Activated CD4-positive, alpha-beta T cell treated with anti-CD3 and anti-CD28 coated beads for 48 hours (primary cell): ENCODE measurements at regions not wholly inside any gene's neighbourhood (a gene's known extent, or its start where the extent isn't known, plus 50 kb on each side); places are given as distances from the start of the nearest gene placed in this dataset.
"Not testable (repeated sequence)": the region's sequence is repeated elsewhere in the genome, so short reads cannot be mapped to it uniquely, and the experiment has no call there.

Source experiments
- DNase-seq: peaks from one replicate; pipeline ENCODE4 v3.0.0-alpha.2; 2020

GRCh38 chr7:153393666-153394065, 634.1 kb downstream of the ACTR3B start:
- no peak for DNase-seq

DNA sequence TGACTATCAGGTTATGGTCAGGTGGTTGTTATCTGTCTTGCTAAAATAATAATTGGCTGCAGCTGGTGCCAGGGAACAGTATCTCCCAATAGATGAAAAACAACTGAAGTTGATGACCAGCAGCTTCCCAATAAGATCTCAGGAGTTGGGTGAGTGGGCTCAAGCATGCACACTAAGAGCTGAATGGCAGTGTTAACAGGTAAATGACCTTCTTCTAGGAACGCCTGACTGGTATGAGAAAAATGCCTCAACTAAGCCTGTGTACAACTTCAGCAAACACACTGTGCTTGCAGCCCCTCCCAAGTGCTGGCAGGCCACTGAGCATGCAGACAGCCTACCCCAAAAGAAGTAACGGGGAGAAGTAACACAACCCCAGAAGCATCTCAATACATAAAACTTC, 636.9 kb downstream of the ACTR3B start:
- DNase-seq = no peak

DNA sequence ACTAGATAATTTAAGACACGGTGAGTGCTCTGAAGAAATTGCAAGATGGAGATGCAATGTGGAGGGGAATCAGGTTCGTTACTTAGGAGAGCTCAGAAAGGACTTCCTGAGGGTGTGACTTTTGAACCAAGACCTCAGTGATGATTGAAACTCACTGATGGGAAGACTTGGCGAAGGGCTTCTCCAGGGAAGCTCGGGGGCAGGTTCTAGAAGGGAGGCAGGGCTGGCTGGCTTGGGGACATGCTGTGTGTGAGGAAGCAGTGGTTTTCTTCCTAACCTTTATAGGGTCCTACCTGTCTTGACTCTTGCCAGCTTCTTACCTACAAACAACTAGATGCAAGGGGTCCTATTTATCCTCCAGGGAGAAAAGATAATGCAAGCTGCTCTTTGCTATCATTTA, 637.9 kb downstream of the ACTR3B start:
- DNase-seq = no peak

DNA sequence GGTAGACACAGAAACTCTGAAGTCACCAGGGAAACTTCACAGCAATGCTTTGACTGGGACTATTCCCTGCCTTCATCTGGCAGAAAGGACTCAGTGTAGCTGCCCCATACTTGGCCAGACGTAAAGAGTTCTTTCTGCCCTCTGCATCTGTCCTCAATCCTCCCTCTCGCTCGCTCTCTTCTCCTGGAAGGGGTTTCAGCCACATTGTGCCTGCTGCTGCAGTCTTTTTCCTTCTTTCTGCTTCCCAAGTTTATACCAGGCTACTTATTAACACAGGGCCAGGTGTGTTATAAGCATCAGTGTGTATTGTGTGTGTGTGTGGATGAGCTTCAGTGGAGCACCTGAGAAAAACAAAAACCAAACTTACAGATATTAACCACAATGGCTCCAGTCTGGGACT, 638.4 kb downstream of the ACTR3B start:
- no peak for DNase-seq

DNA sequence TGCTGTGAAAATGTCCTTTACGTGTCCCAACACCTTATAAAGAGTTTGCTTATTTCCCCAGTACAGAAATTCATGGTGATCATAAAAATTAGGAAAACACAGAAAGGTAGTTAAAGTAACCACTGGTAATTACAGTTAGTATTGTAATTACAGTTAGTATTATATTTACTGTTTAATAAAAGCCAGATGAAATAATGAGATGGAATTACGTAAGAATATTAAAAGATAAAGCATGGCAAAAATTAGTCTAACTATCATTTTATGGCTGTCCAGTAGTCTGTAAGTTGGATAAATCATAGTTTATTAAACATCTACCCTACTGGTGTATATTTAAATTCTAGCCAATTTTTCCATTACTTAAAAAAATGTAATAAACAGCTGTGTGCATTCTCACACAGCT, 638.8 kb downstream of the ACTR3B start:
- DNase-seq = no peak

DNA sequence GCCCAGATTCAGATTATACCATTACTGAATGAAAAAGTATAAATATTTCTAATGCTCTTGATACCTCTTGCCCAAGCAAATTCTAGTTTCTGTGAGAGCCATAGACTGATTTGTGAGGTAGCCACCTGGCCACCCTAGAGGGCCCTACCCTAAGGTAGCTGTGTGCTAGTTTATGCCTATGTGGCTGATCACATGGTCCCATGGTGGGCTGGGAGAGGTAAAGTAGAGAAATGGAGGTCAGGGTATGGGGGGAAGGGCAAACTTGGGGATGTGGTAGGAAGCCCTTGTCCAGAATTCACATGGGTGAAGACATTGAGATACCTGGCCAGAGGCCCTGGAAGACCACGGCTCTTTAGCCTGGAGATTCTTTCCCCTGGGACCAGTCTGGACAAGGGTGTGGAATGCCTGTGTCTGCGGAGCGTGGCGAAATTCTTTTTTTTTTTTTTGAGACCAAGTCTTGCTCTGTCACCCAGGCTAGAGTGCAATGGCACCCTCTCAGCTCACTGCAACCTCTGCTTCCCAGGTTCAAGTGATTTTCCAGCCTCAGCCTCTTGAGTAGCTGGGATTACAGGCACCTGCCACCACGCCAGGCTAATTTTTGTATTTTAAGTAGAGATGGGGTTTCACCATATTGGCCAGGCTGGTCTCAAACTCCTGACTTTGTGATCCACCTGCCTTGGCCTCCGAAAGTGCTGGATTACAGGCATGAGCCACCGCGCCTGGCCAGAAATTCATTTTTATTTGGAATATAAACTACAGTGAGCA, 639.4 kb downstream of the ACTR3B start:
- DNase-seq = no peak

- no peak for DNase-seq
Observed at GRCh38 chr7:153399554-153399940, 640.0 kb downstream of the ACTR3B start.

DNA sequence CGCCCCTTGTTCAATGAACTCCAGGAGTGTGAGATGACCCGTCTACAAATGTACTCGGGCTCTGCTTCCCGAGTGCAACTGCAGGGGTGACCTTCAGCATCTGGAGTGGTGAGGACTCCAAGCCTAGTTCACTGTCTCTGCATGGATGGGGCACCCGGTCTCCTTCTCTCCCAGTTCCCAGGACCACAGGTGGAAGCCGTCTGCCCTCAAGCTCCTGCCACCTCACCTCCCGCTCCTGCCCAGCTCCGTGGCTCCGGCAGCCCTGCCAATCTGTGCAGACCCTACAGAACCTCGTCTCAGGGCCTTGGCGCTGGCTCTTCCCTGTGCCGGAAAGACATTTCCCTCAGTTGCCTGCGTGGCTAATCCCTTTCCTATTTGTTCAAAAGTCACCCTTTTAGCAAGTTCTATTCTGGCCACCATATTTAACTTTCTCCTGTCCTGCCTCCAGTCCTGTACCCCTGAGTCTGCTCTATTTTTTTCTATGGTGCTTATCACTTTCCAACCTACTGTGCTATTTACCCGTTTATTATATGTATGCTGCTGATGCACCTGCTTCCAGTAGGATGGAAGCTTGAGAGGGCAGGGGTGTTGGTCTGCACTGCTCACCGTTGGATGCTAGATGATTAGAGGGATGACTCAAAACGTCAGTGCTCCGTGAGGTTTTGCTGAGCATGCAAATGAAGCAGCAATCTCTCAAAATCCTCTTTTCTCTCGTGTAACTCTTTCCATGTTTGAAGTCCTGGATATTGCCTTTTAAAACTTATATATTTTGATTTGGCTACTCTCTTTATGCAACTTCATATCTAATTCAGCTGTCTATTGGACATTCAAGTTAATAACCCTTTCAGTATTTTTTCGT, 641.4 kb downstream of the ACTR3B start:
- DNase-seq = no peak

DNA sequence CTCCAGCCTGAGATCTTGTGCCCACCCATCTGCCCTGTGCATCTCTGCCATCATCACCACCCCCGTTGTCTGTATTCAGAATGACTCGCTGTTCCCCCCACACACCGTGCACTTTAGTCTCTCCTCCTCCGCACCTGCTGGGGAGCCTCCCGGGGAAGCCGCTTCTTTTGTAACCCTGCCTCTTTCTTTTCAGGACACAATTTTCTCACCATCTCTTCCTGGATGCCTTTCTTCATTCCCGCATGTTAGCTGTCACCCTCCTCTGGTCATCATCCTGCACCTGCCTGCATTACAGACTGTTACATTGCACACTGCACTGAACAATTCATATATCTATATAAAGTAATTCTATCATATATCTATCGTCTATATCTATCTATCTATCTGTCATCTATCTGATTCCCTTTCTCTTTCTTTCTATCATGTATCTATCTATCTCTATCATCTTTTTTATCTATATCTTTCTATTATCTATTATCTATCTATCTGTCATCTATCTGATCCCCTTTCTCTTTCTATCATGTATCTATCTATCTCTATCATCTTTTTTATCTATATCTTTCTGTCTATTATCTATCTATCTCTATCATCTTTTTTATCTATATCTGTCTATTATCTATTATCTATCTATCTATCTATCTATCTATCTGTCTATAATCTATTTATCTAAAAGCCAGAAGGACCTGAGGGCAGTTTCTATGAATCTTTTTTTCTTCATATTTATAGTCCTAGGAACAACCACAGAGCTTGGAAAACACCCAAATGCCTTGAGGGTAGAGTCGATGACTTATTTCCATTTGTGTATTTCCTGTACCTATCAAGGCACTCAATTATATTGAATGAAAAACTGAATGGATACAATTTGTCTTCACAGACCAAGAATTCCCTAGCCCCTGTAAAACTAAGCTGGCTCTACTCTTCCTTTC, 642.5 kb downstream of the ACTR3B start:
- DNase-seq = no peak

DNA sequence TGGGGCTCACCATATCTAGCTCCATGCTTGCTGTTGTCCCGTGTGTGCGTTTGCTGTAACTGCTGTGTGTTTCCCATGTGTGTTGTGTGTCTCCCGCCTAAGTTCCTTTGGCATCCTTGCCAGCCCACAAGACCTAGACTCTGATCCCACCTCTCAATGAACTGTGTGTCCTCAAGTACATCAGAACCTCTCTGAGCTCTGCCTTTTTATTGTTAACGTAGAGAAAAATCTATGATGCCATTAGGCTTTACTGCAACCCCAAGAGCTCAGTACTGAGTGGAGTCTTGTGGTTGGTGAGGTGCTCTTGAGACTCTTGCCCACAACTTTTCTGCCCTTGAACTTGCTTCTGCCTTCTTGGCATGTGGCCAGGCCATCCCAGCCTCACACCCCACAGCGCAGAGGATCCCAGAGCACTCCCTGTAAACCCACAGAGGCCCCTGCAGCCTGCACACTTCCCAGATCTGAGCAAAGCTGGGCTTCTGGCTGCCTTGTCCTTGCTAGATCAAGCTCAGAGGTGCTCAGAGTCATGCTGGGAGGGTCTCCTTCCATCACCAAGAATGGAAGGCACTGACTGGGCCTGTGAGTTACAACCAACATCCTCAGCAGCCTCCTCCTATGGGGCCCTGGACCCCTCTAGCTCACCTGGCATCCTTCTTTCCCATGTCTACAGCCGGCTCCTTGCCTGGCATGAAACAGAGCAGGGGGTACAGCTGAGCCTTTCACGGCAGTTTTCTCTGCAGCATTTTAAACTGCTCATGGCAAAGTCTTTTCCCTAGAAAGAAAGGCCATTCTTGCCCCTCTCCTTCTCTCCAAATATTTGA, 643.4 kb downstream of the ACTR3B start:
- no peak for DNase-seq

DNA sequence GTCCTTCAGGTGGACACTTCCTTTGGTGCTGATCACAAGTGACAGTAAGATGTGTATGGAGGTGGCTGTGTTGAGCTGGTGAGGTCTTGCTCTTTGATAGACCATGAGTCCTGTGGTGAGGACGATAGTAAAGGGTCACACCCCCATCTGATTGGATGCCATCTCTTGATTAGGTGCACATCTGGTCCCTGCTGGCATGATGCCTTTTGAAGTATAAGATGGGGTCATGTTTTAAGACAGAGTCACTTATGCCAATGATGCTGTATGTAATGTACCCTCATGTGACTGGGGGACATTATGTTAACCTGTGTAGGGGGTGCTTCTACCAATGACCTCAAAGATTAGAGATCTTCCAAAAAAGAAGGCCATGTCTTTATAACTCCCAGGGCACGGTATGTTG, 644.6 kb downstream of the ACTR3B start:
- no peak for DNase-seq

DNA sequence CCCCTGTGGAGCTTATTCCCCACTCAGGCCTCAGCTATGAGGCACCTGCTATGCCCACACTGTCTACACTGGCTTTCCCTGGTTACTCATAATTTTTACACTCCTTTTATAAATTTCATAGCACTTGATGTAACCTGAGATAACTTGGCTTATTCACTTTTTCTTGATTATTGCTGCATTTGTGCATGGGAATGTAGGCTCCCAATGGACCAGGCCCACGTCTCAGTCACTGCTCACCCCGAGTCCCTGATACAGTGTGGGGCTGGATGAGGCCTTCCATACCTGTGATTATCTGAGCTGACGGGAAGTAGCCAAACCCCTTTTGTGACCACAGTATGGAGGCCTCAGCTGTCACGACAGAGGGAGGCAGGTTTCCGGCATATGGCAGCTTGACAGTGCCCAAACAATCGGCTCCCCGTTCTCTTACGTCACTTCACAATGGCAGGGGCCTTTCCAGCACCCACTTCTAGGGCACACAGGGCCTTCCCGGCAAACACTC, 645.3 kb downstream of the ACTR3B start:
- no peak for DNase-seq

- DNase-seq = no peak
Observed at GRCh38 chr7:153405704-153406485, 646.3 kb upstream of the DPP6 start.

DNA sequence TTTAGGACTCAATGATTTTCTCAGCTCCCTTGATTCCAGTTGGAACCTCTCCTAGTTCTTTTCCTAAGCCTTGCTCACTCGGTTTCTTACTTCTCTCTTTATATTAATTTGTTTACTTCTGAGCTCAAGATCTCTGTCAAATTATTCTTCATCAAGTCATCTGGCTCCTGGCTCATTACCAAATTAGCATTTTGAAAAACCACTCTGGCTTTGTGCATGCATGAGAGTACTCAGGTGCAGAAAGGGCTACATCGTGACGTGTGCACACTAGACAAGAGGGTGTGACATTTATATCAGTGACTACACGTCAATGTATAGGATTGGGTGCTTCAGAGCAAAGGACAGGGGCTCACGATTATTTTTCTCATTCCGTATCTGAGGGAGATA, 645.7 kb upstream of the DPP6 start:
- no peak for DNase-seq

- DNase-seq = no peak
Observed at GRCh38 chr7:153407291-153408046, 644.7 kb upstream of the DPP6 start.

DNA sequence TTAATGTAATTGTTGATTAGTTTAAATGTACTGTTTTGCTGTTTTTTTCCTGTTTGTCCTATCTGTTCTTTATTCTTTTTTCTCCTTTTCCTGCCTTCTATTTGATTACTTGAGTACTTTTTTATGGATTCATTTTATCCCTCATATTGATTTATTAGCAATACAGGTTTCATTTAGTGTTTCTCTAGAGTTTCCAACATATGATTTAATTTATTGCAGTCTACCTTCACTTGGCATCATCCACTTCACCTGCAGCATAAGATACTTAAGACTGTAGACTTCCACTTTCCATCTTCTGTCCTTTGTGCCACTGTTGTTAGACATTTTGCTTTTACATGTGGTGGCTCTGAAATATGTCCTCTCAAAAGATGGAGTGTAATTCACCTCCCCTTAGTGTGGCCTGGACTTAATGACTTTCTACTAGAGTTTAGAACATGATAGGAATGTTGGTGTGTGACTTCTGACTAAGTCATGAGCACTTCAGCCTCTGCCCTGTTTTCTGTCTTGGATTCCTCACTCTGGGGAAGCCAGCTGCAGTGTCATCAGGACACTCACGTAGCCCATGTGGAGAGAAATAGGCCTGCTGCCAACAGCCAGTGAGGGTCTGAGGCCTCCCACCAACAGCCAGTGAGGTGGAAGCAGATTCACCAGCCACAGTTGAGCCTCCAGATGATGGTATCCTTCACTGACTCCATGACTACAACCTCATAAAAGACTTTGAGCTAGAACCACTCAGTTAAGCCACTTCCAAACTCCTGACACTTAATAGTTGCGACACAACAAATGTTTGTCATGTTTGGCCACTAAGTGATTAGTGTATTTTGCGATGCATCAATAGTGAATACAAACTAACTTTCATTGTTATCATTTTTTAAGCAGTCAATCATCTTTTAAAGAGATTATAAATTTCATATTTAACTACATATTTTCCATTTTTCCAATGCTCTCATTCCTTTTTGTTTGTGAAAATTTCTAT, 643.5 kb upstream of the DPP6 start:
- no peak for DNase-seq

DNA sequence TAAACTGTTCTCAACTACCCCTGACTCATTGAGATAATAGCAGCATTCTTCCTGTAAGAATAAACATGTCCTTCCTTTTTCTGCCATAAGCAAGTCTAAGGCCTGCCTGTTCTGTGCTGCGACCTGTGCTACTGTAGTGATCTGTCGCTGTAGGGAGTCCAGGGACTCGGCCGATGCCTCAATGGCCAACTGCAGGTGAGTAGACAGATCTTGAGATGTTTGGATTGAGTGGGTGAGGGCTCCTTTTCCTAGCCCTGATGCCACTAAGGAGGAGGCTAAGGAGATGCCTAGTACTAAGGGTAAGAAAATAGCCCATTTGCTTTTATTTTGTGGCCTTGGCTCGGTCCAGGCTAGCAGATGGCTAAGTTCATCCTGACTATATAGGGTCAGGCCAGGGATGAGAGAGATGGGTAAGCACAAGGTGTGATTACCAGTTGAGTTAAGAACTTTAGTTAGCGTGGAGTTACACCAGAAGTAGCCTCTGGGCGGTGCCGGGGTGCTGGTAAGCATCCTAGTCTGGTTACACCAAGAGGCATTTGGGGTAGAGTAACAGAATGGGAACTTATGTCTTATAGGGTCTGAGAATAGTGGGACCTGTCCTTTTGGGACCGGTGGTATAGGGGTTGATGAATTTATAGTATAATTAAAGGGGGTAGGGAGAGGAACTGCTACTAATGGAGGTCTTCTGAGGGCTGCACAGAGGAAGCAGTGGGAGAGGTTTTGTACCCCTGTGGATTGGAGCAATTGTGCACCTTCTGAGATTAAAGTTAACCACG, 642.4 kb upstream of the DPP6 start:
- not testable (repeated sequence) for DNase-seq

GRCh38 chr7:153410997-153411642, 641.1 kb upstream of the DPP6 start:
- DNase-seq = not testable (repeated sequence)
